SU-DHL-6 (cell line): ENCODE measurements at regions not wholly inside any gene's neighbourhood (a gene's known extent, or its start where the extent isn't known, plus 50 kb on each side); places are given as distances from the start of the nearest gene placed in this dataset.

Experiments used
- H2AFZ ChIP-seq: fragments of 200-600 bp; sonication (generic); 2 replicates; pipeline ENCODE4 v1.6.1; 2014; ENCODE audit warnings: low read depth, mild to moderate bottlenecking, moderate library complexity, mixed read lengths, antibody characterized with exemption, low read length; ENCODE audit not compliant: severe bottlenecking
- H3F3A ChIP-seq: fragments of 200-600 bp; shearing (Covaris generic); 2 replicates; pipeline ENCODE4 v1.6.0; 2016; ENCODE audit warnings: antibody characterized with exemption, mild to moderate bottlenecking; ENCODE audit not compliant: insufficient read depth
- H3K27ac ChIP-seq: fragments of 200-600 bp; sonication (generic); 2 replicates; pipeline ENCODE4 v1.5.1; 2016; ENCODE audit warnings: low read depth, mild to moderate bottlenecking, low read length, moderate library complexity, mixed read lengths
- H3K27me3 ChIP-seq: fragments of 200-600 bp; sonication (generic), shearing (Covaris generic); 2 replicates; pipeline ENCODE4 v1.6.0; 2014; ENCODE audit warnings: mild to moderate bottlenecking, low read length
- H3K36me3 ChIP-seq: fragments of 200-600 bp; sonication (generic); 2 replicates; pipeline ENCODE4 v1.6.1; 2014; ENCODE audit warnings: mild to moderate bottlenecking, low read length, mixed read lengths
- H3K4me2 ChIP-seq: fragments of 300-600, 200-600 bp; shearing (Covaris generic), sonication (generic); 2 replicates; pipeline ENCODE4 v1.6.0; 2014; ENCODE audit warnings: low read length, low read depth, mild to moderate bottlenecking; ENCODE audit not compliant: poor library complexity, severe bottlenecking
- H3K4me3 ChIP-seq: fragments of 200-600 bp; sonication (generic); 2 replicates; pipeline ENCODE4 v1.5.1; 2014; ENCODE audit warnings: antibody characterized with exemption, low read length, mild to moderate bottlenecking, mixed read lengths; ENCODE audit not compliant: insufficient read depth, poor library complexity, severe bottlenecking
- H3K79me2 ChIP-seq: fragments of 200-600 bp; sonication (generic); 2 replicates; pipeline ENCODE4 v1.6.1; 2014; ENCODE audit warnings: mild to moderate bottlenecking, low read length, moderate library complexity; ENCODE audit not compliant: insufficient read depth
- H3K9ac ChIP-seq: fragments of 200-600 bp; sonication (generic); 2 replicates; pipeline ENCODE4 v1.7.0; 2014; ENCODE audit warnings: mild to moderate bottlenecking, low read length
- H3K9me2 ChIP-seq: fragments of 200-600 bp; sonication (generic); replicated peaks from 2 replicates; pipeline ENCODE4 v1.6.1; 2014; ENCODE audit warnings: low read length; ENCODE audit not compliant: insufficient read depth
- H3K9me3 ChIP-seq: fragments of 200-600 bp; sonication (generic); 2 replicates; pipeline ENCODE4 v1.6.1; 2014; ENCODE audit warnings: low read length, mixed read lengths; ENCODE audit not compliant: insufficient read depth
- H4K20me1 ChIP-seq: fragments of 200-600 bp; sonication (generic); 2 replicates; pipeline ENCODE4 v1.6.1; 2014; ENCODE audit warnings: low read depth, mild to moderate bottlenecking, antibody characterized with exemption, low read length, moderate library complexity, mixed read lengths
- EZH2phosphoT487 ChIP-seq: fragments of 200-600 bp; sonication (generic), shearing (Covaris generic); conservative IDR thresholded peaks from 2 replicates; pipeline ENCODE4 v1.6.1; 2018; ENCODE audit warnings: mild to moderate bottlenecking, antibody characterized with exemption, low read length, moderate library complexity, mixed read lengths
- TF ChIP-seq, protein P1 (sequence below): fragments of 200-600 bp; sonication (generic); IDR thresholded peaks from one replicate; pipeline ENCODE4 v1.5.1; 2017; ENCODE audit warnings: antibody characterized with exemption, mild to moderate bottlenecking, low read length, moderate library complexity; ENCODE audit not compliant: insufficient read depth, poor library complexity, severe bottlenecking

DNA sequence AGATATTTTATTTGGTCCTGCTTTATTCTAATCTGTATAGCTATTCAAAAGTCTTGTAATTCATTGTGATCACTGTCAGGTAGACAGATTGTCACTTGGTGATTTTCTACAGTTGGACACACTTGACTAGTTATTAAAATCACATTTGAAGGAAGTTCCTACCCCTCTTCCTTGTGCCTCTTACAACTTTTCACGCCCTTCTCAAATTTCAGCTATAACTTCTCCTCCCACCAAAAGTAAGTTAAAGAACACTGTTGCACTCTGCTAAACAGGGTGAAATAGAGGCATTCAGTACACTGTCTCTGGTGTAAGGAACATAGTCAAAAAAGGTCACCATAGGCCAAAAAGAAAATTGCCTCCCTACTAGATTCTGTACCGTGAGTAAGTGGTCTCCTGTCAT is 142.1 kb upstream of the POU5F2 start:
- Histone ChIP-seq H3K27ac (no peak overlapping the region), H2AFZ (no peak overlapping the region)
- TF ChIP-seq EZH2phosphoT487, result no peak
- TF ChIP-seq, protein P1, sequence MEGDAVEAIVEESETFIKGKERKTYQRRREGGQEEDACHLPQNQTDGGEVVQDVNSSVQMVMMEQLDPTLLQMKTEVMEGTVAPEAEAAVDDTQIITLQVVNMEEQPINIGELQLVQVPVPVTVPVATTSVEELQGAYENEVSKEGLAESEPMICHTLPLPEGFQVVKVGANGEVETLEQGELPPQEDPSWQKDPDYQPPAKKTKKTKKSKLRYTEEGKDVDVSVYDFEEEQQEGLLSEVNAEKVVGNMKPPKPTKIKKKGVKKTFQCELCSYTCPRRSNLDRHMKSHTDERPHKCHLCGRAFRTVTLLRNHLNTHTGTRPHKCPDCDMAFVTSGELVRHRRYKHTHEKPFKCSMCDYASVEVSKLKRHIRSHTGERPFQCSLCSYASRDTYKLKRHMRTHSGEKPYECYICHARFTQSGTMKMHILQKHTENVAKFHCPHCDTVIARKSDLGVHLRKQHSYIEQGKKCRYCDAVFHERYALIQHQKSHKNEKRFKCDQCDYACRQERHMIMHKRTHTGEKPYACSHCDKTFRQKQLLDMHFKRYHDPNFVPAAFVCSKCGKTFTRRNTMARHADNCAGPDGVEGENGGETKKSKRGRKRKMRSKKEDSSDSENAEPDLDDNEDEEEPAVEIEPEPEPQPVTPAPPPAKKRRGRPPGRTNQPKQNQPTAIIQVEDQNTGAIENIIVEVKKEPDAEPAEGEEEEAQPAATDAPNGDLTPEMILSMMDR, result no peak

DNA sequence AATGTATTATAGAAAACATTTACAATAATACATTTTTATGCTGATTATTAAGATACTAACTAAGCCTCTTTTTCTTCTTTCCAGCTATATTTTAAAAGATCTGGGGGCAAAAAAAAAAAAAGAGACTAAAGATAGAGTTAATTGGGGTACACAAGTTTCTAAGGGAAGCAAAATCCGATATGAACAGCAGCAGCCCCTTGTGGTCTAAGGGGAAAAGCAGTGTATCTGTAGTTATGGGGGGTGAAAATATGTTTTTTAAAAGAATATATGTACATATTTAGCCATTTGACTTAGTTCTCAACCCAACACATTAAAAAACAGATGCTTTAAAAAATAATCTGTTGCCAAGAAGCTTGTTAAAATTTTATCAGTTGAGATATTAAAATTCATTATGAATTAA is 134.3 kb upstream of the POU5F2 start:
- H3K79me2 ChIP-seq, result no peaks in the 10 kb centered on the region
- no peaks in the 10 kb centered on the region for H3K27me3 ChIP-seq
- TF ChIP-seq, protein P1, result no peak
- TF ChIP-seq EZH2phosphoT487, result no peak
- no peaks in the 10 kb centered on the region for H3F3A ChIP-seq
- H3K36me3 ChIP-seq, result no peaks in the 10 kb centered on the region
- no peak overlapping the region for H2AFZ ChIP-seq
- no peak overlapping the region for H3K4me3 ChIP-seq
- no peak overlapping the region for H3K4me2 ChIP-seq
- no peaks in the 10 kb centered on the region for H4K20me1 ChIP-seq
- no peak overlapping the region for H3K27ac ChIP-seq
- no peaks in the 10 kb centered on the region for H3K9me2 ChIP-seq
- H3K9ac ChIP-seq, result no peak overlapping the region
- no peaks in the 10 kb centered on the region for H3K9me3 ChIP-seq

More for the DNA sequence above, 142.1 kb upstream of the POU5F2 start:
- Histone ChIP-seq H4K20me1 (no peaks in the 10 kb centered on the region), H3K9me3 (no peaks in the 10 kb centered on the region), H3K27me3 (no peaks in the 10 kb centered on the region), H3K4me2 (no peak overlapping the region), H3K4me3 (no peak overlapping the region), H3K79me2 (no peaks in the 10 kb centered on the region), H3K9ac (no peak overlapping the region), H3K9me2 (no peaks in the 10 kb centered on the region), H3K36me3 (no peaks in the 10 kb centered on the region), H3F3A (0 out of 2 replicates have a peak, but pooled peaks cover 5% of the 10 kb centered on the region)

DNA sequence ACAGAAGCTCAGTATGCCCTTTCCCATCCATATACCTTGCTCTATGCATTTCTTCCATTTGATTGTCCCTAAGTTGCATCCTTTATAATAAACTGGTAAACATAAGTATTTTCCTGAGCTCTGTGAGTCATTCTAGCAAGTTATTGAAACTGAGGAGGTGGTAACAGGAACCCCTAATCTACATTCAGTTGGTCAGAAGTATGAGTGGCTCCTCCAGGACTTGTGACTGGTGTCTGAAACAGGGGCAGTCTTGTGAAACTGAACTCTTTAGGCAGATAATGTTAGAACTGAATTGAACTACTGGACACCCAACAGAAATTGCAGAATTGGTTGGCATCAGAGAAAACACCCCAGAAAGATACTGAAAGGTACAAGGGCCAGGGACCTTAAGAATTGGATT is 133.1 kb upstream of the POU5F2 start:
- H3K9me2 ChIP-seq, result no peaks in the 10 kb centered on the region
- H3K36me3 ChIP-seq, result no peaks in the 10 kb centered on the region

More for the DNA sequence above, 133.1 kb upstream of the POU5F2 start:
- Histone ChIP-seq H3K27ac (no peak overlapping the region), H3K79me2 (no peaks in the 10 kb centered on the region), H3K9ac (no peak overlapping the region), H3F3A (no peaks in the 10 kb centered on the region), H3K4me3 (no peak overlapping the region), H3K9me3 (no peaks in the 10 kb centered on the region), H2AFZ (no peak overlapping the region), H3K4me2 (no peak overlapping the region), H4K20me1 (no peaks in the 10 kb centered on the region), H3K27me3 (no peaks in the 10 kb centered on the region)
- TF ChIP-seq, protein P1, result no peak
